HG02571 (cell line): ENCODE measurements at regions not wholly inside any gene's neighbourhood (a gene's known extent, or its start where the extent isn't known, plus 50 kb on each side); places are given as distances from the start of the nearest gene placed in this dataset.
"Not testable (repeated sequence)": the region's sequence is repeated elsewhere in the genome, so short reads cannot be mapped to it uniquely, and the experiment has no call there.

Experiments
- ATAC-seq: cut with Tn5 transposase; IDR thresholded peaks from one replicate; pipeline ENCODE4 v1.9.1; 2021; ENCODE audit warnings: mild to moderate bottlenecking, moderate library complexity; ENCODE audit not compliant: unreplicated experiment

DNA sequence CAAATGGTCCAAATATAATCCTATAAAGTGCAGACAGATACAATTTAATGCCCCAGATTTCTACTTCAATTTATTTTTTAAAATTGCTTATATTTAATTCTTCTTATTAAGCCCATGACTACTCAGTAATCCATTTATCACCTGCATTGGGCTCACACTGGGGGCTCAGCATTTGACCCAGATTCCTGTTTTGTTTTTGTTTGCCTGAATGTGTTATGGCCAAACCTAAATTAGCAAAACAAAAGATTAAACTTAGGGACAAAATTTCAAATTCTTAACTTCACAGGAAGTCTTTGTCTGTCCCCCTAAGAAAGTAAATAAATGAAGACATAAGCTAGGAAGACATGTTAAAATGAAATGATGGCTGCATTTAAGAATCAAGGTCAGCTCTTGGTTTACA lies 322.3 kb downstream of the RMST start:
- no peak for ATAC-seq

DNA sequence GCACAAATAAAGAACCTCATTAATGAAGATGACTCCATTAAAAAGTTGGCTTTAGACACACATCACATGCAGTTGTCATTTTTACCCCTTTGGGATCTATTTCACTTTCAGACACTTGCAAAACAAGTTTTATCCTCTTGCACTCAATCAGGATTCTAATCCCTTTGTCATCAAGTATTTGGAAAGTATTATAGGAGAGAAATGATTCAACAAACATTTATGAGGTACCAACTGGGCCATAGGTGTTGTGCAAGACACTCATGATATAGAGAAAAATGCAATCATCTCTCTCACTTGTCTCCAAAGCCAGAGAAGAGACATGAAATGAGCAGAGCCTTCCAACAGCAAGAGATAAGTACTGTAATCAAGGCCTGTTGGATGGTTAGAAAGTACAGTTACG lies 327.7 kb downstream of the RMST start:
- no peak for ATAC-seq

DNA sequence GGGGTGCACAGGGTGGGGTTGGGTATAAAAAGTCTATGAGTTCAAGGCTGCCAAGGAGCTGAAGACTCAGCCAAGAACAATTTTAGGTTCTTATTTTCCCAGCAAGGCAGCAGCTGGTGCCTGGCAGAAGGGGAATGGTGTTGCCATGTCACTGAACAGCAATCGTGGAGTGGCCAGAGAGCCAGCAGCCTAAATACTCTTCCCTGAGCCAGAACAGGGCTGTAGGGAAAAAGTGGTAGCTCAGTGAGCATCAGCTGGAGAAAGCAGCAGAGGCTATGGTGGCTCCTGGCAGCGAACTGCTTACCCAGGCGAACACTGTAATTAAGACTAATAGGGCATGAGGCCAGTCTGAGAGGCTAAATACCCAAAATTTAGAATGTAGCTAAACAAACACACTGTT lies 334.9 kb downstream of the RMST start:
- ATAC-seq, result no peak

DNA sequence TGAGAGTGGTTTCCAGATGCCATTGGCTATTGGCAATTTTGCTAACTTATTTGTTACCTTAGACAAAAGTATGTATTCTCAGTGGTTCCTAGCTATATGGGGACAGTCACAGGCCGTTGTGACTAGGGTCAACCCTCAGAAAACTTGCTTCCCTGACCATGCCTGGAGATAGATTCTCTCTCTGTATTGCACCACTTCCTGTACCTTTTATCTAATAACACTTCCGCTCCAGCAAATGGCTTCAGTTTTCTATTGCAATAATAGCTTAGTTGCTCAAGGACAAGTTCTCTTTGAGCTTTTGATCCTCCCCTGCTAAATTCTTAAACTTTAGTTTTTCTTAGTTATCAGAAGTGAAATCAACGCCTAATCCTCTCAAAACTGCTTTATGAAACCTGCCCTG lies 338.0 kb downstream of the RMST start:
- no peak for ATAC-seq

DNA sequence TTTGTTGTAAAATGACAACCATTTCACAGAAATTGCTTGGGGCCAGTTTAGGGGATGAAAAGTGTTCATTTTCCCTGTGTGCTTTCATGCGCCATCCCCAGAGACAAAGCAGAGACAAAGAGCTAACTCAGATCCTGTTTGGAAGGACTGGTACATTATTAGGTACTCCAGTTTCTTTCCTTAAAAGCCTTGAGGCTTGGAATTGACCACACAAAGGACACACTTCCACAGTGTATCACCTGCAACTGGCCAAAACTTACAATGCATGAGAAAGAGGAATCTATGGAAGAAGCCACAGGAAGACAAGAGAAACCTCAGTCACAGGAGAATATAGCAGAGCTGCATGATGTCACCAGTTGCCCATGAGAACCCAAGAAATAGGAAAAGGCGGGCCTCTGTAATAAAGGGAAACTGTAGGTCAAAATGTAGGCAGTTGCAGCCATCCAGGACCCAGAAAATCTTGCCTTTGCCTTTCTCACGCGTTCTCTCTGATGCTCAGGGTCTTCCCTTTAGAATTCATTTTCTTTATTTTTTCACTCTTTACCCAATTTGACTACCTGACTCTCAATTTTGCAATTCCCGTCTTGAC lies 339.0 kb downstream of the RMST start:
- ATAC-seq, result no peak

DNA sequence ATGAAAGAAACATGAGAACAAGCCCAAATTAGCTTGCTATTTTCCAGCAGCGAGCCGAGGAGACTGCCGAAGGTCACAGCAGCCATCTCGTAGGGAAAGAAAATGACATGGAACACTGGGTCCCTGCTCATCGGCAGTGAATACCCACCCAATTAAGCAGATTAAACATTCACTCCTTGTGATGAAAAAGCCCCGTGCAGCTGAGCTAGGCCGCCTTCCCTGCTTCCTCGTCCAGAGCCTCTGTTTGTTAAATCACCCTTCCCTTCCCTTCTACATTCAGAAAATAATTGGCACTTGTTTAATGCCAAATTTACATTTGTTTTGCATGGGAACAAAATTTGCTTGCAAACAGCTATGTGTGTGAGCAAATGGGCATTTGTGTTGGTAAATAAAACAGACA lies 342.5 kb downstream of the RMST start:
- no peak for ATAC-seq

DNA sequence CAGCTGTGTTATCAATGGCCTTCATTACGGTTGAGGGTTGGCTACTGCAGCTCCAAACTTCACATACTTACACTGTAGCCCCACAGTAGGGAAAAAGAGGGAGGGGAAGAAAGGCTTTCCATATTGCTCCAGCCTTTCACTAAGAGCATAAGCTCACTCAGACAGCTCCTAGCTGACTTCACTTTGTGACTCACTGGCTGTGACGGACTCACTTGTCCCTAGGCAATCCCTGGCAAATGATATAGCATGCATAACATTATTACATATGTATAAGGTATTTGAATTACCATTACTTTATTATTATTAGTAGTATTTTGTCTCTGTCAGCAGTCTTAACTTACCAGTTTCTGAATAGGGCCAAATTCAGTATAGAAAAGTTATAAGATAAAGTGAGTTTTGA lies 350.7 kb downstream of the RMST start:
- ATAC-seq, result no peak

DNA sequence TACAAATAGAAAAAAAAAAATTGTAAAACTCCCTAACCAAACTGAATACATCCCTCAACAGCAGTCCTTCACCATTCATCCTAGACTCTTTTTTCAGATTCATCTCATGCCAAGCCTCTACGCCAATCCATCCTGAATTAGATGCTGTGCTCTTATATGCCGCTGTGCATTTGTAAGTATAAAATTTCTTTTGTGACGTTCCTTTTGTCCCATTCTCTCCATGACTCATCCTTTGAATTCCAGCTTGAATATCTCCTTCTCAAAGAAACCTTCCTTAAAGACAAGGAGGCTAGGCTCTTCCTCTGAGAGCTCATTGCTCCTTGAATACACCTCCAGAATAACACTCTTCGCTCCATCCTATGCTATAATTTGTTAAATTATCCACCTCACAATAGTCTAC lies 359.2 kb downstream of the RMST start:
- no peak for ATAC-seq

DNA sequence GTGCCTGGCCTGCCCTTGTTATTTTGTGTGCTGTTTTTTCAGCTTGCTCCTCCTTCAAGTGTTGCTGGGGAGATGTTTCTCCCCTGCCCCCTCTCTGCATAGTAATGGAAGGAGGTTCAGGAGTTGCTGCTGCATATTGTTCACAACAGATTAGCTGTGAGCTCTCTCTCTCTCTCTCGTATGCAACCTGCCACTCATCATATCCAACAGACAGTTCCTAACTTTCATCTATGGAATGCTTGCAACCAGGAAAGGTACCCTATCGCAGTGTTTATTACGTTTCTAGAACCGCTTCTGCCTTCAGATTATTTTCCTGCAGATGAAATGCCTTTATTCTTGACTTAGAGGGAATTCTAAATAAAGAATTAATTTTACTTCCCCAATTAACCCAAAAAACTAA lies 372.9 kb downstream of the RMST start:
- ATAC-seq, result no peak

DNA sequence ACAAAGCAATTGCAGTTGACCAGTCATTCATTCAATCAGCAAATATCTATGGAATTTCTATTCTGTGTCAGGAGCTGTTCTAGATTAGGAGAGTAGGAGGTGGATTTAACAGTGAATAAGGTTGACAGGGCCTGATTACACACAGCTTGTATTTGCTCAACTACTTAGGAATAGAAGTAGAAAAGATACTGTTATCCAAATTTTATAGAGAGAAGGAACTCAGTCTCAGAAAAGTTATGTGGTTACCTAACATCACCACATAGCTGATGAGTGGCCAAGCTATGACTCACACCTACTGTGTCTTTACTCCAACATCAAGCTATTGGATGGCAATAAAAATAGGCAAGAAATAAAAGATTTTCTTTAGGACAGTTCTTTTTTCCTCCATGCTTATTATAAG lies 374.8 kb downstream of the RMST start:
- no peak for ATAC-seq

DNA sequence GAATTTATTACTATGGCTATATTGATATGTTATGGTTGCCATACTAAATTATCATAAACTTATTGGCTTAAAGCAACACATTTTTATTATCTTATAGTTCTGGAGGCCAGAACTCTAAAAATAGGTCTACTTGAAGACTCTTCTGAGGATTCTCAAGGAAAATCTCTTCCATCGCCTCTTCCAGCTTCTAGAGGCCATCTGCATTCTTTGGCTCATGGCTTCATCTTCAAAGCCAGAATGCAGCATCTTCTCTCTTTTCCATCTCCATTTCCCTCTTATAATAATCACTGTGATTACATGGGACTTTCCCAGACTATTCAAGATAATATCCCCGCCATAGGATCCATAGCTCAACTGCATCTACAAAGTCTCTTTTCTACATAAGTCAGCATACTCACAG lies 385.4 kb downstream of the RMST start:
- no peak for ATAC-seq

DNA sequence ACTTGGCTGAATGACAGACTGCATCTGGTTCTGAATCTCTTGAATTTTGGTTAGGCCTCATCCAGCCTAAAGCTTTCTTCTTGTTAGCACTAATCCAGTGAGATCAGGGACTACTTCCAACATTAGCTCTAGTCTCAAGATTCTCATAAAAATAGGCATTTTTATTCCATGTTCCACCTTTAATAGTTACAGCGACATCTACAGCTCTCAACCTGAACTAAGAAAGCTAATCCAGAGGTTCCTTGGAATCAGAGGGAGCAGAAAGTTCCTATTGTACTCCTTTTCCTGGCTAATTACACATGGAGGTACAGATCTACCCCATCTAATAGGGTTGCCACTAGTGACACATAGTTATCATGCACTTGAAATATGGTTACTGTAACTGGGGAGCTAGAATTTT lies 391.9 kb downstream of the RMST start:
- no peak for ATAC-seq

DNA sequence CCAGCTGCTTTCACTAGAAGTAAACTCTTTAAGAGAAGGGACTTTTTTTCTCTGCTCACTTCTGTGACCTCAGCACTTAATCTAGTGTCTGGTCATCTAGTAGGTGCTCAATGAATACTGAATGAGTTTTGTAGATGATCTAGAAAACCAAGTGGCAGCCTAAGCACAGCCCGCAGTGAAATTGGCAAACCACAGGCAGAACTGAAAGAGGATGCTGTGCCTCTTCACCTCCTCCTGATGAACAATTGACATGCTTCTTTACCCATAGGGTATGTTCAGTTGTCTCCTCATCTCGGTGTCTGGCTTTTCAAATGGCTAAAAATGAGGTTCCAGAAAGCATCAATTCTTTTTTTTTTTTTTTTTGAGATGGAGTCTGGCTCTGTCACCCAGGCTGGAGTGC lies 399.5 kb downstream of the RMST start:
- ATAC-seq, result no peak

DNA sequence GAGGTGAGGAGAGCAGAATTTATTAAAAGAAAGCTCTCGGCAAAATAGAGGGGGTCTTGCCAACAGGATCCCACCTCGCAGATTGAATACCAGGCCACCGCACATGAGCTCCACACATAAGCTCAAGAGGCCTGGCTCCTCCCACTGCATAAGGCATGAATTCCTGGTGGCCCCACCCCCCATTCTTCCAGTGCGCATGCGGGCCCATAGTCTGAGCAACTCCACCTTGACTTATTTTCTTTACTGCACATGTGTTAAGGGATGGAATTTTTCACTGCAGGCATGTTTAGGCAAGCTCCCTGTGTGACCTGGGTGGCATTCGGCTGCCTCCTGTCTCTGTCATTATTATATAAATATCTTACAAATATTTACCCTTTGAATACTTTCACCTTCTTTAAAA lies 412.5 kb downstream of the RMST start:
- ATAC-seq, result no peak

DNA sequence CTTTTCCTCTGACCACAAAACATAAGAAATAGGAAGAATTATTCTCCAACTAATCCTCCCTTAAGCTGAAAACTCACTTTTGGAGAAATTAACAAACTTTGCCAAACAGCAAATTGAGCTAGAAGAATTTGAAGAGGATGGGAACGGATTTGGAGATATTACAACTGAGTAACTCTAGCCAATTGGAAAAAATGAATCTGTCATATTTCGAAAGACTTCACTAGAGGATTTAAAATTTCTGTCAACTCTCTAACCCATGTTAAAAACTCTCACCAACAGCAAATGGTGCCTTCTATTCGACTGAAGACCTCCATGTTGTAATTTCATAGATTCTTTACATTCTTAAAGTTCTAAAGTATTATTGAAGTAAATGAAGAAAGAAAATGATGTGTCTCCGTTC lies 414.2 kb downstream of the RMST start:
- ATAC-seq, result no peak

DNA sequence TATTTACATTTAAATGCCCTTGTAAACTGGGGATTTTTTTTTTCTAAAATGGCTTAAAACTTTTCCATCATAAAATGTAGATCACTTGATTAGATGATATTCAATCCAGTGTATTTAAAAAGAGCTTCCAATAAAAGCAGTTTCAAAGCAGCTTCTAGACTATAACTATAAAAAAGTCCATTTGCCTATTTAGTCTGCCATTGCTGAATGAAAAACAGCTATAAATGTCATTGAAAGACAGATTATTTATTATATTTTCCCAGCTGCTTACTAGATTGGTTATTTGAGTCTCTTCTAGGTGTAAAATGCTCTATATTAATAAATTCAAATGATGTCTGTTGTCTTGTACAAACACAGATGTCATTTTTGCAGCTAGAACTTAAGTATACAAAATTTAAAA lies 414.8 kb downstream of the RMST start:
- ATAC-seq, result no peak

DNA sequence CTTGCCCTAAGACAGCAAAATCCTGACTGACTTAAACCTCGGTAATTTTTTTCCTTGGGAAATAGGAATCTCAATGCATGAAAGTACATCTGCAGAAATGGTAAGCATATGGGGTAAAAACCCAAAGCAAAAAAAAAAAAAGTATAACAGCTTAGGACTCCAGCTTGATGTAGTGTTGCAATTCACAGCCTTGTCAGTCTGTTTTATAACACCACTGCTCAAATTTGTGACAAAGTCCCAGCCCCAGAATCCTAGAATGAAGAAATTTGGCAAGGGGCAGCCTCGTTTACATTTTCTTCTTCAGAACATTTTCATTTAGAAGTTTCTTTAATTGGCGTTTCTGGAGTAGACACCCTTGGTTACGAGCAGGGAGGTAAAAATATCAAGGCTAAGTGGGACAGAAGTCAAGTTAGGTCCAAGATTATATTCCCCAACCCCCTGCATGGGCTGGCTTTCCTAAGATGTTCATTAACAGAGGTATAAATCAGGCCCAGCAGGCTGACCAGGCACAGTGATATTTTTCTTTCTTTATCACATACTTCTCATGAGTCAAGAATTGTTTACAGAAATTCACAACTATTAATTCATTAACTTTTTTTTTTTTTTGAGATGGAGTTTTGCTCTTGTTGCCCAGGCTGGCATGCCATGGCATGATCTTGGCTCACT lies 424.0 kb downstream of the RMST start:
- no peak for ATAC-seq

DNA sequence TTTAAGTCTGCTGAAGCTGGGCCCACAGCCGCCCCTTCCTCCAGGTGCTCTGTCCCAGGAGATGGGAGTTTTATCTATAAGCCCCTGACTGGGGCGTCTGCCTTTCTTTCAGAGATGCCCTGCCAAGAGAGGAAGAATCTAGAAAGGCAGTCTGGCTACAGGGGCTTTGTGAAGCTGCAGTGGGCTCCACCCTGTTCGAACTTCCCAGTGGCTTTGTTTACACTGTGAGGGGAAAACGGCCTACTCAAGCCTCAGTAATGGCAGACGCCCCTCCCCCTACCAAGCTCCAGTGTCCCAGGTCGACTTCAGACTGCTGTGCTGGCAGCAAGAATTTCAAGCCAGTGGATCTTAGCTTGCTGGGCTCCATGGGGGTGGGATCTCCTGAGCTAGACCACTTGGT lies 435.3 kb downstream of the RMST start:
- not testable (repeated sequence) for ATAC-seq

DNA sequence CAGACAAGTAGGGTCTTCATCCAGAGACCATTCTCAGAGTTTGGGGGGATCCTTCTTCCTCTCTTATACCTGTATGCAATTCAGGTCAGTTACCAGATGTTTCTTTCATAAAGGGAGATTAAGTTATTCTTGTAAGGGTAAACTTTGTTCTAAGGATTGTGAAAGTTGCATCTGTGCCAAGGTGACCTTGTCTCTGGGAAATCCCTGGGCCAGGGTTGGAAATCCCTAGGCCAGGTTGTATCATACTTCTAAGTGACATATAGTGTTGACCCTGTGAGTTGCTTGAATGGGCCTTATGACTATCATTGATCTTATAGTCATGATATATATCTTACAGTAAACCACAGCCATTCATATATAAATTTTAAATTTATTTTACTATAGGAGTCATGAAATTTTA lies 436.9 kb downstream of the RMST start:
- ATAC-seq, result no peak

DNA sequence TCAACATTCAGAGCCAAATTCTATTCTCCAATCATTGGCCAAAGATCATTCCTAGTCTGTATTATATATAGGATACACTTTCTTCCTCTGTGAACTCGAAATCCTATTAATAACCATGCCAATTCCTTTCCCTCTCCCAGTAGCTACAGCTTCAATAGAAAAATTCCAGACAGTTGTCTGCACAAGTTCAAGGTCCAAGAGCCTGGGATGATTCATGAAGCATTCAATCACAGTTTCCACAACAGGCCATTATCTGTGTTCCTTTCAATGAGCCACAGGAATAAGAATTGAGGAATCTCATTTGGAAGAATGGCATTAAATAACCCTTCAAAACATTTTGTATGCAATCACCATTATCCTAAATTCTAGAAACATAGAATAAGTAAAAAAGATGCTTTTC lies 437.4 kb downstream of the RMST start:
- ATAC-seq, result no peak

DNA sequence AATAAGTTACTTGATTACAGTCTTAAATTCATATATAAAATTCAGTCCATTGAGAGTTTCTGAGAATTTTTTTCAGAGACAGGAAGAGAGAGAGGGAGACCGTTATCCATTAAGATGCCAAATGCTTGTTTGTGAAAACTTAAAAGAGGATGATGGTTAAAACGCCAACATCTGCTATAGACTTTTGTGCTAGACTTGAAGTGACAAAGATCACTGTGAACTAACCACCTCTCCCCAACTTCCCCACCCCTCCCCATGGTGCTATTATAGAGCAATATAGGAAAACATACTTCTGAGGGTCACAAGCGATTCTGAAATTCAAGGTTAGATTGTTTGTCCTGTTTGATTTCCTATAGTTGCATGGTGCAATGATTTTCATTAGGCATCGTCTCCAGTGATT lies 440.8 kb downstream of the RMST start:
- no peak for ATAC-seq

DNA sequence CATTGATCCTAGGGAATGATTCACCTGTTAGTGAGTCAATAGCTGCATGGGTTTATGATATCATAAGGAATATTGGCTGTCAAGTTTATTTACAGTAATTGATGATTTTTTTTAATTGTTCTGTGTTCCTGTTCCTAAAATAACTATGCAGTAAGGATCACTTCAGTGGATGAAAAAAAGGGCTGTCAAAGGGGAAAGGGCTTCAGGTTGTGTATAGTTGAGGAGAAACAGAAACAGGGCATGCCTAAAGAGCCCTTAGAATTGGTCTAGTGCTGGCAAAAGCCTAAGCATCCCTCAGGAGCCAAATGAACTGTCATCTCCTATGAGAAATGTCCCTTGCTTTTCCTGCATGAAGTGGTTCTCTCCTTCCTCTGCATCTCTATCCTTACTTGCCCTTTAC lies 444.9 kb downstream of the RMST start:
- no peak for ATAC-seq

DNA sequence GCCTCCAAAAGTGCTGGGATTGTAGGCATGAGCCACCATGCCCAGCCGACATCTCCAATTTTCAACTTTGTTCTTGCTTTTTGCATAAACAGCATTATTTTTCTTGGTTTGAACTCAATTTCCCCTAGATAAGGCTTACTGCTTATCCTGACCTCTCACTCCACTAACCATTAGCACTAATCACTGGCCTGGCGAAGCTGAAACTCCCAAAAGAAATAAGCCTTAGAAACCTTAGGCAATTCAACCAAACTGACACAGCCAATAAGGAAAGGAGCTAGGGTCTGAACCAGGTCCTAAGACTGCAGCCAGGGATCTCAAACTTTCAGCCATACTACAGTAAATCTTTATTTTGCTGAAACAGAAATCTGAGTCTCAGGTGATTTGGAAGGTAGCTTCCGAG lies 448.0 kb downstream of the RMST start:
- ATAC-seq, result no peak
